ENCODE measurements at regions not wholly inside any gene's neighbourhood (a gene's known extent, or its start where the extent isn't known, plus 50 kb on each side); places are given as distances from the start of the nearest gene placed in this dataset.
A peak's percentile ranks its signal among the peaks of the same experiment; 100 is the strongest.

DNA sequence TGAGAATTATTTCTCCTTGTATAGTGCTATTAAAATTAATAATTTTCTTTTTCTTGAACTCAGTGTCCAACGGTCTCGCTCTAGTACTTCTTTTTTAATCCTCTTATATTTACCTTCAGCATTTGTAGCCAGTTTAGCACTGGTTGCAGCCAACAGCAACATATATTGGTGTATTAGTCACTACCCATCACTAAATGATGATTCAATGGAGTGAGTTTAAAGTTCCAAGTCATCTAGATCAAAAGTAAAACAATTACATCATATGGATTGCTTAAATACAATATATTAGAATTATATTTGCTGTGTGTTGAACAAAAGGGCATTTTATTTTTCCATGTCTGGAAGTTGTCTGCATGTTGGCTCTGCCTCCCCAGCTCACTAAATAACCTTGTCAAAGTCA is 591.8 kb downstream of the ADGRL2 start:
- ChIA-PET CTCF (no interaction called here), POLR2A (ENCODE audit: low non-redundant PET) (no interaction called here)
- no peak for TF ChIP-seq EZH2 (IDR thresholded peaks at IDR 0.05; ENCODE audit: borderline replicate concordance, low read depth, low read length, poor library complexity, severe bottlenecking)
- TF ChIP-seq, protein P1, sequence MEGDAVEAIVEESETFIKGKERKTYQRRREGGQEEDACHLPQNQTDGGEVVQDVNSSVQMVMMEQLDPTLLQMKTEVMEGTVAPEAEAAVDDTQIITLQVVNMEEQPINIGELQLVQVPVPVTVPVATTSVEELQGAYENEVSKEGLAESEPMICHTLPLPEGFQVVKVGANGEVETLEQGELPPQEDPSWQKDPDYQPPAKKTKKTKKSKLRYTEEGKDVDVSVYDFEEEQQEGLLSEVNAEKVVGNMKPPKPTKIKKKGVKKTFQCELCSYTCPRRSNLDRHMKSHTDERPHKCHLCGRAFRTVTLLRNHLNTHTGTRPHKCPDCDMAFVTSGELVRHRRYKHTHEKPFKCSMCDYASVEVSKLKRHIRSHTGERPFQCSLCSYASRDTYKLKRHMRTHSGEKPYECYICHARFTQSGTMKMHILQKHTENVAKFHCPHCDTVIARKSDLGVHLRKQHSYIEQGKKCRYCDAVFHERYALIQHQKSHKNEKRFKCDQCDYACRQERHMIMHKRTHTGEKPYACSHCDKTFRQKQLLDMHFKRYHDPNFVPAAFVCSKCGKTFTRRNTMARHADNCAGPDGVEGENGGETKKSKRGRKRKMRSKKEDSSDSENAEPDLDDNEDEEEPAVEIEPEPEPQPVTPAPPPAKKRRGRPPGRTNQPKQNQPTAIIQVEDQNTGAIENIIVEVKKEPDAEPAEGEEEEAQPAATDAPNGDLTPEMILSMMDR (conservative IDR thresholded peaks at IDR 0.05; ENCODE audit: low read depth, low read length) = no peak
- Histone ChIP-seq H3K9me3 (ENCODE audit: low read depth, low read length, poor library complexity, severe bottlenecking) (no peaks in the 10 kb centered on the region), H3K27me3 (replicated peaks; ENCODE audit: insufficient read depth, low read depth, low read length, poor library complexity) (no peaks in the 10 kb centered on the region), H3K4me1 (ENCODE audit: insufficient read depth, low read length, poor library complexity, severe bottlenecking) (no peaks in the 10 kb centered on the region), H3K4me3 (ENCODE audit: low read depth, low read length, poor library complexity, severe bottlenecking) (no peak overlapping the region), H3K27ac (ENCODE audit: low read depth, low read length, poor library complexity, severe bottlenecking) (no peak overlapping the region), H3K36me3 (ENCODE audit: insufficient read depth, low read length, poor library complexity, severe bottlenecking) (no peaks in the 10 kb centered on the region)
- intact Hi-C loops (cut with micrococcal nuclease; ENCODE audit: unreplicated experiment) = no loop called here
- no TSS peak for BruUV-seq (replicated peaks)
- no peak for DNase-seq (ENCODE audit: low spot score)

DNA sequence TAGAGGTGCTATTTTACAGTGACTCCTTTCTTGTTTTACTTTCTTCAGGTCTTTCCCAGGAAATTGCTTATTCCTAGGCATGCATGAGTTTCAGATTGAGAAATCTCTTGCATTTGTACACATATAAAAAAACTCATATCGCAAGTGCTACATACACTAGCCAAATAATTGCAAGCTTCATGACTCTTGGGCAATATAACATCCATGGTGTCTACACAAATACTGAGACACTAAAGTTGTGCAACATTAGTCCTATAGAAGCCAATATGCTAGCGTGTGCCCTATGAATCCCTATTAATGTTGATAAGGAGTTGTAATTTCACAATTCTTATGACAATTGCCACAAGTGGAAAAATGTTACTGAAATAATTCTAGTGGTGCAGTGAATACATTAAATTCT is 591.0 kb downstream of the ADGRL2 start:
- ChIA-PET POLR2A (ENCODE audit: low non-redundant PET) (no interaction called here), CTCF (no interaction called here)
- Histone ChIP-seq H3K27me3 (replicated peaks; ENCODE audit: insufficient read depth, low read depth, low read length, poor library complexity) (no peaks in the 10 kb centered on the region), H3K4me3 (ENCODE audit: low read depth, low read length, poor library complexity, severe bottlenecking) (no peak overlapping the region), H3K27ac (ENCODE audit: low read depth, low read length, poor library complexity, severe bottlenecking) (no peak overlapping the region), H3K9me3 (ENCODE audit: low read depth, low read length, poor library complexity, severe bottlenecking) (no peaks in the 10 kb centered on the region), H3K4me1 (ENCODE audit: insufficient read depth, low read length, poor library complexity, severe bottlenecking) (no peaks in the 10 kb centered on the region), H3K36me3 (ENCODE audit: insufficient read depth, low read length, poor library complexity, severe bottlenecking) (no peaks in the 10 kb centered on the region)
- no peak for DNase-seq (ENCODE audit: low spot score)
- no TSS peak for BruUV-seq (replicated peaks)
- TF ChIP-seq, protein P1 (conservative IDR thresholded peaks at IDR 0.05; ENCODE audit: low read depth, low read length) = no peak
- no peak for TF ChIP-seq EZH2 (IDR thresholded peaks at IDR 0.05; ENCODE audit: borderline replicate concordance, low read depth, low read length, poor library complexity, severe bottlenecking)
- intact Hi-C loops (cut with micrococcal nuclease; ENCODE audit: unreplicated experiment) = no loop called here

DNA sequence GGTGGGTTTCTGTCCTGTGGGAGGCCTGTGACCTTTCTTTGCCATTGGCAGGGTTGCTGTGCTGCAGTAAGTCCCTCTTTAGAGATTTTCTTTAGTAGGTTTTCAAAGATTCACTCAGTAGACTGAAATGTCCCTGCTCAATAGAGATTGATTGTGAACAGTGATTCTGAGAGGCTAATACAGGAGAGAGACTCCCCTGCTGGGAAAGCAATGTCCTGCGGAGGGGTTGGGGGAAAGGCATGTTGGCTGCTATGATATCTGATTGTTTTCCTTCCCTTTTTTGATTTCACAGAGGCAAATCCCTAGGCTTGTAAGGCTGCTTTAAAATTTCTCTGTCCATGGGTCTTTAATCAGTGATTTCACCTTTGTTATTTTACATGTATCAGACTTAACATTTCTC is 589.9 kb downstream of the ADGRL2 start:
- intact Hi-C loops (cut with micrococcal nuclease; ENCODE audit: unreplicated experiment) = no loop called here
- no peak for DNase-seq (ENCODE audit: low spot score)
- ChIA-PET CTCF (no interaction called here), POLR2A (ENCODE audit: low non-redundant PET) (no interaction called here)
- no TSS peak for BruUV-seq (replicated peaks)
- no peaks in the 10 kb centered on the region for H3K27me3 ChIP-seq (replicated peaks; ENCODE audit: insufficient read depth, low read depth, low read length, poor library complexity)
- H3K4me3 ChIP-seq (ENCODE audit: low read depth, low read length, poor library complexity, severe bottlenecking) = no peak overlapping the region
- H3K27ac ChIP-seq (ENCODE audit: low read depth, low read length, poor library complexity, severe bottlenecking) = no peak overlapping the region
- H3K9me3 ChIP-seq (ENCODE audit: low read depth, low read length, poor library complexity, severe bottlenecking) = no peaks in the 10 kb centered on the region
- H3K36me3 ChIP-seq (ENCODE audit: insufficient read depth, low read length, poor library complexity, severe bottlenecking) = no peaks in the 10 kb centered on the region
- TF ChIP-seq EZH2 (IDR thresholded peaks at IDR 0.05; ENCODE audit: borderline replicate concordance, low read depth, low read length, poor library complexity, severe bottlenecking) = no peak
- no peaks in the 10 kb centered on the region for H3K4me1 ChIP-seq (ENCODE audit: insufficient read depth, low read length, poor library complexity, severe bottlenecking)

DNA sequence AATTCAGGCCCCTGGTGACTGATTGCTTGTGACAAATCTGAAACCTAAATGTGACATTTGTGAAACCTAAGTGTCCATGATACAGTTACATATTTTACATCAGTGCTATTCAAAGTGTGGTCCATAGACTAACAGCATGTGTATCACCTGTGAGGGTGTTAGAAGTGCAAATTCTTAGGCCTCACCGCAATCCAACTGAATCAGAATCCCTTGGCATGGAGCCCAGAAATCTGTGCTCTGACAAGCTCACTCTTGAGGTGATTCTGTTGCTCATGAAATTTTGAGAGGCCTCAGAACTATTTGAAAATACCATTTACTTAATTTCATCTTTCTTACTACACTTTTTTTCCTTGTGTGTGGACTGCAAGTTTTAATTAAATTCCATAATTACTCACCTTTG is 587.9 kb downstream of the ADGRL2 start:
- Histone ChIP-seq H3K27me3 (replicated peaks; ENCODE audit: insufficient read depth, low read depth, low read length, poor library complexity) (no peaks in the 10 kb centered on the region), H3K9me3 (ENCODE audit: low read depth, low read length, poor library complexity, severe bottlenecking) (no peaks in the 10 kb centered on the region), H3K27ac (ENCODE audit: low read depth, low read length, poor library complexity, severe bottlenecking) (no peak overlapping the region), H3K4me1 (ENCODE audit: insufficient read depth, low read length, poor library complexity, severe bottlenecking) (no peaks in the 10 kb centered on the region), H3K36me3 (ENCODE audit: insufficient read depth, low read length, poor library complexity, severe bottlenecking) (no peaks in the 10 kb centered on the region), H3K4me3 (ENCODE audit: low read depth, low read length, poor library complexity, severe bottlenecking) (no peak overlapping the region)
- no peak for TF ChIP-seq EZH2 (IDR thresholded peaks at IDR 0.05; ENCODE audit: borderline replicate concordance, low read depth, low read length, poor library complexity, severe bottlenecking)
- TF ChIP-seq, protein P1 (conservative IDR thresholded peaks at IDR 0.05; ENCODE audit: low read depth, low read length) = no peak
- BruUV-seq (replicated peaks) = no TSS peak
- CTCF ChIA-PET = no interaction called here
- DNase-seq (ENCODE audit: low spot score) = peak; percentile 12
- intact Hi-C loops (cut with micrococcal nuclease; ENCODE audit: unreplicated experiment) = no loop called here
- POLR2A ChIA-PET (ENCODE audit: low non-redundant PET) = no interaction called here

Measured in A673 (cell line).